A549 (cell line): ENCODE measurements at regions not wholly inside any gene's neighbourhood (a gene's known extent, or its start where the extent isn't known, plus 50 kb on each side); places are given as distances from the start of the nearest gene placed in this dataset.

ENCODE experiments used
- ATAC-seq, 2 experiments: fragments of 200-7000 bp in 1 of 2; fragments of >200 bp in 1 of 2; cut with Nextera tagmentation in 1 of 2; cut with Tn5 transposase in 1 of 2; 3 replicates each; pipeline versions ENCODE4 v1.8.0 to v1.9.1; 2018 to 2020; ENCODE audit warnings: mild to moderate bottlenecking in 1 of 2, moderate library complexity in 1 of 2
- CTCF ChIA-PET: fragments of 300-600 bp; sonication (Branson Sonifier 250); formaldehyde crosslinking; extraction: SDS; loops from one replicate; lab custom pipeline; 2021; ENCODE audit warnings: antibody characterized with exemption, inconsistent platforms; lab: Yijun Ruan, JAX
- POLR2A ChIA-PET: fragments of 350-600 bp; formaldehyde crosslinking; extraction: SDS; loops from one replicate; lab custom pipeline; 2021; ENCODE audit warnings: antibody characterized with exemption, inconsistent platforms; lab: Yijun Ruan, JAX
- DNase-seq, 2 experiments: peaks; one replicate each; pipeline versions ENCODE4 v3.0.0 to v3.0.0-alpha.2; 2011 to 2016; ENCODE audit warnings: low read depth in 1 of 2, low spot score in 1 of 2
- FAIRE-seq: peaks from 2 replicates; lab custom pipeline; 2011; peaks lifted over from hg19 to GRCh38; lab: Jason Lieb, UNC
- H3K27ac ChIP-seq, 2 experiments: fragments of >200 bp; sonication (Bioruptor Twin); formaldehyde crosslinking; 3 replicates each; pipeline ENCODE4 v1.5.1; 2016 to 2017
- H3K4me1 ChIP-seq: fragments of >200 bp; sonication (Bioruptor Twin); formaldehyde crosslinking; 3 replicates; pipeline ENCODE4 v1.6.1; 2016
- H3K4me2 ChIP-seq: fragments of >200 bp; sonication (Bioruptor Twin); formaldehyde crosslinking; 3 replicates; pipeline ENCODE4 v1.6.1; 2016
- H3K4me3 ChIP-seq: fragments of >200 bp; sonication (Bioruptor Twin); formaldehyde crosslinking; 3 replicates; pipeline ENCODE4 v1.5.1; 2016
- H3K9me3 ChIP-seq: fragments of >200 bp; sonication (Bioruptor Twin); formaldehyde crosslinking; 3 replicates; pipeline ENCODE4 v1.6.1; 2016
- CBX2 ChIP-seq: fragments of 200-600 bp; sonication (generic); IDR thresholded peaks from 2 replicates; pipeline ENCODE4 v1.6.1; 2016; ENCODE audit warnings: low read depth, mild to moderate bottlenecking, borderline replicate concordance
- CEBPB ChIP-seq, 2 experiments: fragments of >200 bp in 1 of 2; sonication (Bioruptor Twin) in 1 of 2; formaldehyde crosslinking in 1 of 2; IDR thresholded peaks; 2 replicates each; pipeline ENCODE4 v1.6.1; 2012 to 2016
- CHD2 ChIP-seq: fragments of 150-350 bp; IDR thresholded peaks from 2 replicates; pipeline ENCODE4 v1.6.1; 2014; ENCODE audit warnings: low read length; ENCODE audit not compliant: partially characterized antibody
- CHD4 ChIP-seq: fragments of 200-600 bp; sonication (generic); IDR thresholded peaks from 2 replicates; pipeline ENCODE4 v1.6.1; 2016; ENCODE audit warnings: antibody characterized with exemption, mild to moderate bottlenecking, borderline replicate concordance
- EHF ChIP-seq: fragments of 250-450 bp; sonication (Bioruptor Pico); IDR thresholded peaks from 2 replicates; pipeline ENCODE4 v1.5.0; 2020; ENCODE audit warnings: mild to moderate bottlenecking
- ESRRA ChIP-seq: fragments of 150-350 bp; IDR thresholded peaks from 2 replicates; pipeline ENCODE4 v1.6.1; 2014; ENCODE audit warnings: mild to moderate bottlenecking, low read length, borderline replicate concordance
- FOSL2 ChIP-seq, 2 experiments: fragments of 450-650 bp in 1 of 2; fragments of >200 bp in 1 of 2; sonication (Bioruptor Twin) in 1 of 2; formaldehyde crosslinking; IDR thresholded peaks; 2 replicates each; pipeline versions ENCODE4 v1.5.0 to v1.6.1; 2016 to 2020; ENCODE audit warnings: mild to moderate bottlenecking in 1 of 2, moderate library complexity in 1 of 2
- HES2 ChIP-seq: fragments of >200 bp; sonication (Bioruptor Twin); formaldehyde crosslinking; IDR thresholded peaks from 2 replicates; pipeline ENCODE4 v1.6.1; 2016
- MAFK ChIP-seq: fragments of 450-650 bp; IDR thresholded peaks from 2 replicates; pipeline ENCODE4 v1.6.1; 2014; ENCODE audit not compliant: partially characterized antibody
- MAX ChIP-seq: IDR thresholded peaks from 2 replicates; pipeline ENCODE4 v1.6.1; 2012
- MAZ ChIP-seq: fragments of 150-350 bp; IDR thresholded peaks from 2 replicates; pipeline ENCODE4 v1.6.1; 2014; ENCODE audit warnings: antibody characterized with exemption, low read depth, low read length, borderline replicate concordance
- NPAS2 ChIP-seq: fragments of 250-450 bp; sonication (Bioruptor Pico); IDR thresholded peaks from 2 replicates; pipeline ENCODE4 v1.8.0; 2022; ENCODE audit warnings: mild to moderate bottlenecking, moderate library complexity, borderline replicate concordance
- POLR2A ChIP-seq: IDR thresholded peaks from 2 replicates; pipeline ENCODE4 v1.6.1; 2012; ENCODE audit warnings: mild to moderate bottlenecking, low read length
- POLR2AphosphoS2 ChIP-seq: conservative IDR thresholded peaks from 2 replicates; pipeline ENCODE4 v1.6.1; 2012; ENCODE audit warnings: low read length, improper control_type of control experiment, inconsistent platforms
- REST ChIP-seq: fragments of 200-600 bp; sonication (generic); IDR thresholded peaks from 2 replicates; pipeline ENCODE4 v1.6.1; 2016; ENCODE audit warnings: antibody characterized with exemption, mild to moderate bottlenecking, moderate library complexity
- RFX5 ChIP-seq: fragments of 450-650 bp; IDR thresholded peaks from 2 replicates; pipeline ENCODE4 v1.7.1; 2014; ENCODE audit warnings: antibody characterized with exemption, mild to moderate bottlenecking, moderate library complexity
- SREBF2 ChIP-seq: fragments of 450-650 bp; IDR thresholded peaks from 2 replicates; pipeline ENCODE4 v1.6.1; 2014; ENCODE audit warnings: mild to moderate bottlenecking, moderate library complexity
- ZC3H11A ChIP-seq: fragments of 450-650 bp; IDR thresholded peaks from 2 replicates; pipeline ENCODE4 v1.6.1; 2014; ENCODE audit warnings: antibody characterized with exemption, mild to moderate bottlenecking
- ZFP36 ChIP-seq: fragments of 450-650 bp; IDR thresholded peaks from 2 replicates; pipeline ENCODE4 v1.6.1; 2014; ENCODE audit warnings: borderline replicate concordance; ENCODE audit not compliant: partially characterized antibody
- ZNF302 ChIP-seq: fragments of 250-450 bp; sonication (Bioruptor Pico); IDR thresholded peaks from 2 replicates; pipeline ENCODE4 v1.9.0; 2021; ENCODE audit warnings: inconsistent platforms, mild to moderate bottlenecking, moderate library complexity
- WGBS: methylation state at CpG from one replicate; pipeline ENCODE4 v1.1.6; 2017; ENCODE audit errors: missing lambda C conversion rate; 5-methylcytosine and 5-hydroxymethylcytosine counted together

- peaks cover 2% of the 10 kb centered on the region; the same call in 1 of the 3 replicates for H3K9me3 ChIP-seq
- no peak overlapping the region for H3K4me2 ChIP-seq
- no peak for FAIRE-seq
- H3K4me1 ChIP-seq: peaks cover 10% of the 10 kb centered on the region
- no peak overlapping the region for H3K4me3 ChIP-seq
- CTCF ChIA-PET: interaction anchor here (1.0 kb wide), 1 partner anchor 13 kb away, joined by 3 read pairs; no protein-coding TSS in a partner anchor
- no peak for ATAC-seq
- no peak overlapping the region for H3K27ac ChIP-seq
- 58% methylated on average over 3 of the region's 3 CpGs for WGBS
- POLR2A ChIA-PET: no interaction called here
- no peak for DNase-seq
- TF ChIP-seq CBX2 (no peak), CHD4 (no peak), ZFP36 (no peak), FOSL2 (IDR thresholded peaks at IDR 0.05) (no peak), FOSL2 (CRISPR knock-in tag; IDR thresholded peaks at IDR 0.05) (no peak), MAX (no peak)
- TF ChIP-seq, all 56 proteins: peak for 0
Measured at GRCh38 chr6:85396159-85396808, 53.6 kb upstream of the NT5E start.

- ChIA-PET CTCF (no interaction called here), POLR2A (no interaction called here)
- H3K4me3 ChIP-seq: no peak overlapping the region
- FAIRE-seq (no peak), ATAC-seq (no peak), DNase-seq (no peak)
- TF ChIP-seq CEBPB (IDR thresholded peaks at IDR 0.05) (no peak), MAZ (no peak)
- H3K4me1 ChIP-seq: peaks cover 15% of the 10 kb centered on the region
- peaks cover 2% of the 10 kb centered on the region; the same call in 1 of the 3 replicates for H3K9me3 ChIP-seq
- H3K27ac ChIP-seq: no peak overlapping the region
- no peak overlapping the region for H3K4me2 ChIP-seq
Measured at GRCh38 chr6:85395746-85396145, 54.1 kb upstream of the NT5E start.

- TF ChIP-seq EHF (no peak), ZC3H11A (no peak), CHD4 (no peak), ESRRA (no peak)
- ChIA-PET CTCF (no interaction called here), POLR2A (no interaction called here)
- Histone ChIP-seq H3K4me1 (peaks cover 17% of the 10 kb centered on the region), H3K4me3 (no peak overlapping the region), H3K9me3 (peaks cover 2% of the 10 kb centered on the region; the same call in 1 of the 3 replicates), H3K4me2 (no peak overlapping the region), H3K27ac (no peak overlapping the region)
- FAIRE-seq (no peak), ATAC-seq (no peak), DNase-seq (no peak)
- 100% methylated on average over 1 of the region's 1 CpG for WGBS
Measured at GRCh38 chr6:85394853-85395538, 54.9 kb upstream of the NT5E start.

GRCh38 chr6:85394199-85394598, 55.7 kb upstream of the NT5E start:
- no peak for FAIRE-seq
- DNase-seq: no peak
- POLR2A ChIA-PET: no interaction called here

GRCh38 chr6:85392379-85392778, 57.5 kb upstream of the NT5E start:
- Histone ChIP-seq H3K4me2 (no peak overlapping the region), H3K9me3 (peaks cover 2% of the 10 kb centered on the region; the same call in 1 of the 3 replicates), H3K4me3 (no peak overlapping the region), H3K4me1 (peaks cover 22% of the 10 kb centered on the region), H3K27ac (no peak overlapping the region)
- ATAC-seq (no peak), DNase-seq (no peak), FAIRE-seq (no peak)
- 96% methylated on average over 4 of the region's 4 CpGs for WGBS
- POLR2A ChIA-PET: no interaction called here
- CTCF ChIA-PET: no interaction called here
- no peak for TF ChIP-seq HES2
- TF ChIP-seq CHD2: no peak
- TF ChIP-seq ZNF302: no peak
- no peak for TF ChIP-seq POLR2AphosphoS2
- TF ChIP-seq REST: no peak
- TF ChIP-seq ESRRA: no peak
- no peak for TF ChIP-seq ZFP36
- no peak for TF ChIP-seq RFX5
- no peak for TF ChIP-seq EHF
- no peak for TF ChIP-seq NPAS2 (CRISPR knock-in tag)
- TF ChIP-seq MAX: no peak
- no peak for TF ChIP-seq SREBF2
- TF ChIP-seq MAFK: no peak

More at GRCh38 chr6:85394199-85394598, 55.7 kb upstream of the NT5E start:
- H3K4me3 ChIP-seq: no peak overlapping the region
- H3K4me1 ChIP-seq: peaks cover 22% of the 10 kb centered on the region
- peaks cover 2% of the 10 kb centered on the region; the same call in 1 of the 3 replicates for H3K9me3 ChIP-seq
- no peak for ATAC-seq
- WGBS: 95% methylated on average over 1 of the region's 1 CpG
- CTCF ChIA-PET: no interaction called here
- no peak overlapping the region for H3K27ac ChIP-seq
- H3K4me2 ChIP-seq: no peak overlapping the region
- TF ChIP-seq POLR2A: no peak
